ENCODE measurements at regions not wholly inside any gene's neighbourhood (a gene's known extent, or its start where the extent isn't known, plus 50 kb on each side); places are given as distances from the start of the nearest gene placed in this dataset.
"Not testable (repeated sequence)": the region's sequence is repeated elsewhere in the genome, so short reads cannot be mapped to it uniquely, and the experiment has no call there.

- H3K4me3 ChIP-seq (ENCODE audit: low read depth in 1 of 2, low read length in 1 of 2) = peak overlapping the region; percentile 26 to 30
- not testable (repeated sequence) for H3K27ac ChIP-seq; H3K4me1 ChIP-seq (ENCODE audit: control insufficient read depth in 1 of 2, insufficient read depth in 1 of 2, low read depth in 1 of 2, low read length in 1 of 2); H3K27me3 ChIP-seq; H3K36me3 ChIP-seq; H3K9me3 ChIP-seq
- peak; percentile 72 for TF ChIP-seq CTCF (IDR thresholded peaks at IDR 0.05)
Observed at GRCh38 chr15:77910030-77910911, 167.2 kb downstream of the TBC1D2B start.

GRCh38 chr15:77909182-77909940 lies 168.2 kb downstream of the TBC1D2B start:
- no peaks in the 10 kb centered on the region for H3K27me3 ChIP-seq
- no peak for TF ChIP-seq CTCF (IDR thresholded peaks at IDR 0.05)

GRCh38 chr15:77908752-77909111 lies 168.8 kb downstream of the TBC1D2B start:
- H3K27ac ChIP-seq; H3K27me3 ChIP-seq; H3K9me3 ChIP-seq; H3K4me1 ChIP-seq (ENCODE audit: control insufficient read depth in 1 of 2, insufficient read depth in 1 of 2, low read depth in 1 of 2, low read length in 1 of 2); H3K4me3 ChIP-seq (ENCODE audit: low read depth in 1 of 2, low read length in 1 of 2); H3K36me3 ChIP-seq: not testable (repeated sequence)

More at GRCh38 chr15:77909182-77909940, 168.2 kb downstream of the TBC1D2B start:
- Histone ChIP-seq H3K27ac (no peak overlapping the region), H3K9me3 (no peaks in the 10 kb centered on the region), H3K4me1 (ENCODE audit: control insufficient read depth in 1 of 2, insufficient read depth in 1 of 2, low read depth in 1 of 2, low read length in 1 of 2) (no peaks in the 10 kb centered on the region), H3K4me3 (ENCODE audit: low read depth in 1 of 2, low read length in 1 of 2) (no peak overlapping the region), H3K36me3 (no peaks in the 10 kb centered on the region)

GRCh38 chr15:77907824-77908751 lies 169.4 kb downstream of the TBC1D2B start:
- Histone ChIP-seq H3K27ac (no peak overlapping the region), H3K36me3 (no peaks in the 10 kb centered on the region), H3K9me3 (no peaks in the 10 kb centered on the region), H3K4me3 (ENCODE audit: low read depth in 1 of 2, low read length in 1 of 2) (no peak overlapping the region), H3K27me3 (no peaks in the 10 kb centered on the region), H3K4me1 (ENCODE audit: control insufficient read depth in 1 of 2, insufficient read depth in 1 of 2, low read depth in 1 of 2, low read length in 1 of 2) (no peaks in the 10 kb centered on the region)
- no peak for TF ChIP-seq CTCF (IDR thresholded peaks at IDR 0.05)

GRCh38 chr15:77906062-77906990 lies 171.2 kb downstream of the TBC1D2B start:
- H3K9me3 ChIP-seq; H3K36me3 ChIP-seq; H3K27ac ChIP-seq; H3K4me1 ChIP-seq (ENCODE audit: control insufficient read depth in 1 of 2, insufficient read depth in 1 of 2, low read depth in 1 of 2, low read length in 1 of 2); H3K4me3 ChIP-seq (ENCODE audit: low read depth in 1 of 2, low read length in 1 of 2); H3K27me3 ChIP-seq: not testable (repeated sequence)

All from neutrophil (primary cell).